Testis (tissue), 2 donors: ENCODE measurements at regions not wholly inside any gene's neighbourhood (a gene's known extent, or its start where the extent isn't known, plus 50 kb on each side); places are given as distances from the start of the nearest gene placed in this dataset.

ENCODE experiments used
- CTCF ChIP-seq, 3 experiments: fragments of 450-650 bp in 2 of 3; fragments of 200-600 bp in 1 of 3; sonication (generic) in 1 of 3; IDR thresholded peaks; one replicate each; pipeline ENCODE4 v1.5.1; 2016 to 2019; ENCODE audit warnings: antibody characterized with exemption in 3 of 3, mild to moderate bottlenecking in 2 of 3, moderate library complexity in 1 of 3
- POLR2A ChIP-seq: fragments of 450-650 bp; IDR thresholded peaks from one replicate; pipeline ENCODE4 v1.6.1; 2017; ENCODE audit warnings: antibody characterized with exemption, mild to moderate bottlenecking, moderate library complexity

GRCh38 chr2:220937245-220937644 lies 634.9 kb downstream of the EPHA4 start:
- TF ChIP-seq CTCF (IDR thresholded peaks at IDR 0.05) (no peak), POLR2A (no peak)
